NCI-H446 treated with DMSO at 0.1 percent for 48 hours (cell line): ENCODE measurements at regions not wholly inside any gene's neighbourhood (a gene's known extent, or its start where the extent isn't known, plus 50 kb on each side); places are given as distances from the start of the nearest gene placed in this dataset.
"Not testable (repeated sequence)": the region's sequence is repeated elsewhere in the genome, so short reads cannot be mapped to it uniquely, and the experiment has no call there.

ENCODE experiments used
- DNase-seq: peaks from one replicate; lab custom pipeline; 2025; lab: John Stamatoyannopoulos, UW

- DNase-seq = no peak
These were observed 747.8 kb upstream of the GBE1 start for GRCh38 chr3:82509106-82509842.

- peak; percentile 3 for DNase-seq
These were observed 744.8 kb upstream of the GBE1 start for GRCh38 chr3:82506204-82506603.

DNA sequence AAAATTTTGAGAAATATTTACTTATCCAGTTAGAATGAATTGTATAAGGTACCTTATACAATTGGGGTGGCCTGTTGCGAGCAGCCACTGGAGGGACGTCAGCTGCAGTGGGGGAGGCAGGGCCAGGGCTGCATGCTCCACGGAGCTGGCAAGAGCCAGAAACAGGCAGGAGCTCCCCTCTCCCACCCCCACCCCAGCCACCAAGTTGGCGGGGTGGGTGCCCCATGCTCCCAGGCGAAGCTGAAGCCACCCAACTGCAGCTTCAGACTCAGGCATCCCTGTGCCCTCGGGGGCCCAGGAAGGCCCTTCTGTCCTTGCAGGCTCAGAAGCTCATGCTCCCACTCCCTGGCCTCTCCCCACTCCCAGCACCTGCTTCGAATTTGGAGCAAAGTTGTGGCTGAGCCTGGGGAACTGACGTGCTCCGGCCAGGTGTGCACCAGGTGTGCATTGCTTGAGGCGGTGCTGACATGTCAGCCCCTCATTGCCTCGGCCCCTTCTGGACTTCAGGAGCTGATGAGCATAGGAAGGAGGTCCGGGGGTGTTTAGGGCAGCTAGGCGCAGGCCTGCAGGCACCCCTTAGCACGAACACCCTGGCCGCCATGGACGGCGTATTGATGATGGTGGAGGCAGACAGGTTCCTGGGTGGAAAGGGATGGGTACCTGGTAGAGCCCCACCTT is 743.8 kb upstream of the GBE1 start:
- no peak for DNase-seq

DNA sequence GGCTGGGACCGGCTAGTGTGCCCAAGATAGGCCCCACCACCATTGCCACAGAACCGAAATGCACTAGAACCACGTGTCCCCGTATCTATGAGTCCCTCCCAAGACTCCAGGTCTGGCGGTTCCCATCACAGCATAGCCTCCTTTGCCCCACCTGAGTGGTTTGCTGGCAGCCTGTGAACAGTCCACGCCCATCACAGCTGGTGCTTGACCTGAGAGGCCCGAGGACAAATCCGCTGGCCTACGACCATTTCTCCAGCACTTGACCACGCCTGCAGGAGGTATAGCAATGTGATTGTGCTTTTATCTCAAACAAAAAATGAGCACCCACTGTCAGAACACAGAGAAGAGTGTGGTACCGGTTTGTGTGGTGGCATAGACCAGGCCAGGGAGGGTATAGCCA is 736.7 kb upstream of the GBE1 start:
- DNase-seq = no peak

DNA sequence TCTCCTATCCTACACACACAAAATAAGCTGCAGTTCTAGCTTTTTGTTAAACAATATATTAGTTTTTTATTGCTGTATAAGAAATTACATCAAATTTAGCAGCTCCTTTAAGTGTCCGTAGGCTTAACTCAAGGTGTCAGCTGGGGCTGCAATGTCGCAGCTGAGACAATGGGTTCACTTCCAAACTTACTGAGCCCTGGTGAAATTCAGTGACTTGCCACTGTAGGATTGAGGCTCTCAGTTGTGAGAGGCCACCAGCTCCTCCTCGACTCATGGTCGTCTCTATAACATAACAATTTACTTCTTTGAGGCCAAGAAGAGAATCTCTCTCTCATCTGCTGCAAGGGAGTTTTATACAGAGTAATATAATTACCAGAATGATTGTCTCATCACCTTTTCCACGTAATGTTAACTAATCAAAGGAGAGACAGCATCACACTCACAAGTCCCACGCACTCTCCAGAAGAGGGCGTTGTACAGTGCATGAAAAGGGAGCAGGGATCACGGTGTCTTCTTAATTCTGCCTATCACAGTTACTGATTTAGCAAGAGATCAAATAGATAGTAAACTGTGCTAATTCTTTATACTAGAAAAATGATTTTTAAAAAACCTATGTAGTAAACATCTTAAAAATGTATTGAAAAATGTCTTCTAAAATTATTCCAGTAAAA is 735.6 kb upstream of the GBE1 start:
- DNase-seq = no peak

DNA sequence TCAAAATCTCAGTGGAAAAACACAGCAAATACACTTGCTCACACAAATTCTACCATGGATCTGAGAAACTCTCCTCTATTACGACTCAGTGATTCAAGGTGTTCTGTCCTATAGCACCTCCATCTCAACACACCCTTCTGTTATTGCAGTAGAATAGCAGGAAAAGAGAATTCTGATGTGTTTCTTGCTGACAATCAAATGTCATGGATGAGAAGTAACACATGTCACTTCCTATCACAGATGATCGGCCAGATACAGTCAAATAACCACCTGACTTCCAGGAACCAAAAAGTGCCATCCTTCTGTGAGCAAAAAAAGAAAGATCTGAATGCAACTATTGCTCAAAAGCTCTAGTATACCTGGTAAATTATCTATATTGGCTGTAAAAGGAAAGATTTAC is 734.2 kb upstream of the GBE1 start:
- no peak for DNase-seq

- no peak for DNase-seq
These were observed 733.6 kb upstream of the GBE1 start for GRCh38 chr3:82494977-82495489.

DNA sequence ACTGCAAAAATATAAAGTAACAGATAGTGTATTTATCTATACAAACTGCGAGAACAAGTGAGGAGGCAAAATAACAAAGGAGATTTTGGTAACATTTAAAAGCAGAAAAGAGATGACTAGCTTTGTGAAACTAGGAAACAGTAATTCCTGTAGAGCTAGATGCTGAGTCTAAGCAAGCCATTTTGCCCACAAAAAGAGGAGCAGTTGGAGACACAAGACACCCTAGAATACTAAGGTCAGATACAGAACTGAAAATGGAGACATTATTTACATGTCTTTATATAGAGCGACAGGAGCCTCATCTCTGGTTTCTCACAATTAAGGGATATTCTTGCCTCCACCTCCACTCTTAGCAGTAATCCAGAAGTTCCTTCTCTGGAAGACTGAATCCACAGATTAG is 732.4 kb upstream of the GBE1 start:
- DNase-seq = no peak

DNA sequence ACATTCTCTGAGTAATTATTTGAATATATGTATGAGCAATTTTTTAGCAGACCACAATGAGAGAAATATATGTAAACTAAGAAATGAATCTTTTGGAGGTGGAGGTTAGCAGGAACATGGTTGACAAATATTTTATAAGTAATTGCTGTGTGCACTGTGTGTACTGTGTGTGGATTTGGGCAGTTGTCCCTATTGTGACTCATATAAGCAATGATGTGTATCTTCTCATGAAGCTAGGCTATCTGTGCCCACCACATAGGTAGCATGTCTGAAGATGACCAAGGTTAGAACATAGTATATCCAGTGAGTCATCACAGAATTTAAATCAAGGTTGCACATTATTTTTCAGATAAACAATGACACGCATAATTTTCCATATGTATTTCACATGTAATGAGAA is 713.9 kb upstream of the GBE1 start:
- DNase-seq = no peak

DNA sequence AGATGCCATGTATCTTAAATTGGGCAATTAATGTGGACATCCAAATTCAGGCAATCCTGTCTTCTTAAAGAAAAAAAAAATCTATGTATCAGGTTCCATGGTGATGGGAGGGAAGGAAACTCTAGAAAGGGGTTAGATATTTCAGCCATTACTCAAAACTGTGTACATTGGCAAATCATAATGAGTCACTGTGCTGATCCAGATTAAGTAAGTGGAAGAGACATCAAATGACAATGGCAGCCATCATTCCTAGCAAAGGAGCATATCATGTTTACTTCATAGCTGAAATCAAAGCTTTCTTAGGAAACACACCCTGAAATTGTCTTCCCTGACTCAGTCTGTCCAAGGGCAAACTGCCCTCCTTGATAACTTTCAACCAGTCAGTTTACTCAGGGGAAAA is 713.3 kb upstream of the GBE1 start:
- DNase-seq = no peak

GRCh38 chr3:82473864-82474541 is 712.6 kb upstream of the GBE1 start:
- no peak for DNase-seq

DNA sequence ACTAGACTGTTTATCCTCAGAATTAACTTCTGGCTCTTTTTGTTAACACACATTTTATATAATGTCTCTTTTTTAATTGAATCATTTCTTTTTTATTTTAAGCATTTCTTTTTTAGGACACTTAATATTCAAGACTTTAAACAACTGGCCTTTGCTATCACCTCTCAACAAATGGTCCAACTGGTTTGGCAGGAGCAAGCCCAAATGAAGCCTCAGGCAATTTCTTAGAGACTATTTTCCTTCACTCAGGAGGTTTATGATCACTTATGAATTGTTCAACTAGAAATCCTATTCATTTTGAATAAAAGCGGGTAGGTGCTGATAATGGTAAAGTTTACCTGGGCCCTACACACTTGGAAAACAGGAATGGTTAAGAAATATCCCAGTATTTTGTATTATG is 705.6 kb upstream of the GBE1 start:
- no peak for DNase-seq

DNA sequence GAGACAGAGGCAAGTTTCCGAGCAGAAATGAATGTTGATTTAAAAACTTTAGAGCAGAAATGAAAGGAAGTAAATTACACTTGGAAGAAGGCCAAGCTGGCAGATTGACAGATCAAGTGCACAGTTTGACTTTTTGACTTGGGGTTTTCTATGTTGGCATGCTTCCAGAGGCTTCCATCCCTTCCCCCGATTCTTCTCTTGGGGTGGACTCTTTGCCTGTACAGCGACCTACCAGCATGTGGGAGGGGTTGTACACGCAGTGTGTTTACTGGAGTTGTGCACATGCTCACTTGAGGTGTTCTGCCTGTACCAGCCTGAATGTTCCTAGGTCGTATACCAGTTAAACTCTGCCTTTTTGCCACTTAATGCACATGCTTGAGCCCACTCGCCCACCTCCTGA is 701.5 kb upstream of the GBE1 start:
- no peak for DNase-seq

DNA sequence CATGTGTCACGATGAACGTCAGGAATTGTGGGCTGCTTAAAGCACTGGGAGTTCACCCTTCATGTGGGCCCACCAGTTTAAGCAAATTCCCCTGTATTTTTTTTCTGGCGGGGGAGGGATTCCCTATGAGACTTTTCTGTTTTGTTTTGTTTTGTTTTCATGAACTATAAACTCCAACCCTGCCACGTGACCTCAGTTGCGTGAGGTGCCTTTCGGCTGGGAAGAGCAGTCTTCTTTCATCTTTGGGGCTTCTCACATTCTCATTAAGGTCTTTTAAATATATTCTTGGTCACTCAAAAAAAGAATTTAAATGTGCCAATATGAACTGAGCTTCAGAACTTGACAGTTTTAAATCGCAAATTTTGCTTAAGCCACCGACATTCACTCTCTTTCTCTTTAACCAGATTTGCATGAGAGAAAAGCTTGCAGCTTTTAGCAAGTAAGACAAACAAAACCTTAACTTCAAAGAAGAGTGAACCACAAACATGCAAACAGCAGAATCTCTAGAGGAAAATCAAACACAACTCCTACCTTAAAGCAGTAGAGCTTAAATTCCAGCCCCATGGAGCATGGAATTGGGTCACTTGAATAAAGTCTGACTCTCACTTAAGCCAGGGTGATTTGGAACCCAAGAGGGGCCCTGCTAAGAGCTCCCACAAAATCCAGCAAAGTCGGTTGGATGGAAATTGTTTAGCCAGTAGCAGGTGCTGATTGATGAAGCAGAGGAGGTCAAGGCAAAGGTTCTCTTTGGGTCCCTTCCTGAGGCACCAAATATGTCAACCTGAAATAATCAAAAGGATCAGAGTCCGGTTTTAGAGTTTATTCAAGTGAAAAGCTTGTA is 699.8 kb upstream of the GBE1 start:
- no peak for DNase-seq

DNA sequence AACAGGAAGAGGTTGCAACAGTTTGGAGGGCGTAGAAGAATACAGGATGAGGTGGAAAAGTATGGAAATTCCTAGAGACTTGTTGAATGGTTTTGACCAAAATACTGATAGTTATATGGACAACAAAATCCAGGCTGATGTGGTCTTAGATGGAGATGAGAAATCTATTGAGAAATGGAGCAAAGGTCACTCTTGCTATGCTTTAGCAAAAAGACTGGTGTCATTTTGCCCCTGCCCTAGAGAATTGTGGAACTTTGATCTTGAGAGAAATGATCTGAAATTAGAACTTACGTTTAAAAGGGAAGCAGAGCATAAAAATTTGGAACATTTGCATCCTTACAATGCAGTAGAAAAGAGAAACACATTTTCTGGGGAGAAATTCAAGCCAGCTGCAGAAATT is 686.9 kb upstream of the GBE1 start:
- DNase-seq = no peak

- DNase-seq = not testable (repeated sequence)
These were observed 667.4 kb upstream of the GBE1 start for GRCh38 chr3:82428821-82429220.

DNA sequence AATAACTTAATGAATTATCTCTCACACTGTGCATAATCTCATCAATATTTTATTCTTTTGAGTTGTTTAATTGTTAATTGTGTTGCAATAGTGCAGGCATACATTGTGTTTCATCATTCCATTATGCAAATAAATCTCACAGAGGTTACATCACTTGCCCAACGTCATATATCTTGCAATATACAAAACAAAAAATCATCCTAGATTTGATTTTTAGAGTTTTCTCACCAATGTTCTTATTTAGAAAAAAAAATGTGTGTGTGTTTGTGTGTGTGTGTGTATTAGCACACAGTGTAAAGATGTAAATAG is 662.5 kb upstream of the GBE1 start:
- DNase-seq = no peak

- no peak for DNase-seq
These were observed 662.0 kb upstream of the GBE1 start for GRCh38 chr3:82423268-82424030.

GRCh38 chr3:82416830-82417229 is 655.4 kb upstream of the GBE1 start:
- DNase-seq = no peak

- DNase-seq = no peak
These were observed 654.9 kb upstream of the GBE1 start for GRCh38 chr3:82416349-82416748.

DNA sequence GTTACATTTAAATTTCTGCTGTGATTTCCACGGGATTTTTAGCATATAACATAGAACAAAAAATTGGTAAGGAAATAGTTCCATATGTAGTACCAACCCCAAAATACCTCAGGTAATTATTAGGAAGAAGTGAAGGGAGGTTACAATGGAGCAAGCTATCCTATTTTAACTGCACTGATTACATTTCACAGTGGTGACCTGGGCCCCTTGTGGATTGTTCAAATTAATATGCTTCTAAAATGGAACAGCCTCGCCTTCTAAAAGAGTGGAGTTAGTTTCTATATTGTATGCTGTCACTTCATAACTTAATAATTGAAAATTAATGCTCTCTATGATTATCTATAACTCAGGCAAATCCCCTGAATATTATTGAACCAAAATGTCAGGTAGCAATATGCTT is 651.7 kb upstream of the GBE1 start:
- DNase-seq = no peak
